Kidney epithelial cell (primary cell): ENCODE measurements at regions not wholly inside any gene's neighbourhood (a gene's known extent, or its start where the extent isn't known, plus 50 kb on each side); places are given as distances from the start of the nearest gene placed in this dataset.

Experiments used
- DNase-seq: peaks from one replicate; pipeline ENCODE4 v3.0.0-alpha.2; 2010; ENCODE audit warnings: low read depth
- H3K27me3 ChIP-seq: 2 replicates; pipeline ENCODE4 v1.6.0; 2011; ENCODE audit warnings: low read length; ENCODE audit not compliant: control insufficient read depth, insufficient read depth
- H3K36me3 ChIP-seq: 2 replicates; pipeline ENCODE4 v1.5.1; 2011; ENCODE audit warnings: low read length; ENCODE audit not compliant: control insufficient read depth, insufficient read depth
- H3K4me3 ChIP-seq: 2 replicates; pipeline ENCODE4 v1.5.1; 2011; ENCODE audit warnings: low read depth, mild to moderate bottlenecking, control low read depth, low read length
- CTCF ChIP-seq: IDR thresholded peaks from 2 replicates; pipeline ENCODE4 v1.5.1; 2011; ENCODE audit warnings: mild to moderate bottlenecking, moderate library complexity, low read length, control low read depth, inconsistent platforms; ENCODE audit not compliant: insufficient read depth, poor library complexity, severe bottlenecking

- no peak overlapping the region for H3K4me3 ChIP-seq
- no peaks in the 10 kb centered on the region for H3K27me3 ChIP-seq
- TF ChIP-seq CTCF, result no peak
Observed at GRCh38 chr2:239489481-239489880, 88.7 kb upstream of the HDAC4 start.

GRCh38 chr2:239488125-239488524, 87.3 kb upstream of the HDAC4 start:
- DNase-seq, result no peak
- Histone ChIP-seq H3K4me3 (no peak overlapping the region), H3K36me3 (no peaks in the 10 kb centered on the region), H3K27me3 (no peaks in the 10 kb centered on the region)
- no peak for TF ChIP-seq CTCF

More at GRCh38 chr2:239489481-239489880, 88.7 kb upstream of the HDAC4 start:
- no peak for DNase-seq
- no peaks in the 10 kb centered on the region for H3K36me3 ChIP-seq

- Histone ChIP-seq H3K27me3 (no peaks in the 10 kb centered on the region), H3K4me3 (no peak overlapping the region), H3K36me3 (no peaks in the 10 kb centered on the region)
- TF ChIP-seq CTCF, result no peak
- no peak for DNase-seq
Observed at GRCh38 chr2:239487272-239487671, 86.5 kb upstream of the HDAC4 start.

GRCh38 chr2:239485622-239486021, 84.8 kb upstream of the HDAC4 start:
- TF ChIP-seq CTCF, result no peak
- DNase-seq, result no peak
- no peaks in the 10 kb centered on the region for H3K36me3 ChIP-seq
- no peak overlapping the region for H3K4me3 ChIP-seq
- H3K27me3 ChIP-seq, result no peaks in the 10 kb centered on the region

- DNase-seq, result no peak
- H3K4me3 ChIP-seq, result no peak overlapping the region
- H3K36me3 ChIP-seq, result no peaks in the 10 kb centered on the region
- no peak for TF ChIP-seq CTCF
- H3K27me3 ChIP-seq, result no peaks in the 10 kb centered on the region
Observed at GRCh38 chr2:239484571-239485355, 83.9 kb upstream of the HDAC4 start.
